ENCODE measurements at regions not wholly inside any gene's neighbourhood (a gene's known extent, or its start where the extent isn't known, plus 50 kb on each side); places are given as distances from the start of the nearest gene placed in this dataset.
A peak's percentile ranks its signal among the peaks of the same experiment; 100 is the strongest.

DNA sequence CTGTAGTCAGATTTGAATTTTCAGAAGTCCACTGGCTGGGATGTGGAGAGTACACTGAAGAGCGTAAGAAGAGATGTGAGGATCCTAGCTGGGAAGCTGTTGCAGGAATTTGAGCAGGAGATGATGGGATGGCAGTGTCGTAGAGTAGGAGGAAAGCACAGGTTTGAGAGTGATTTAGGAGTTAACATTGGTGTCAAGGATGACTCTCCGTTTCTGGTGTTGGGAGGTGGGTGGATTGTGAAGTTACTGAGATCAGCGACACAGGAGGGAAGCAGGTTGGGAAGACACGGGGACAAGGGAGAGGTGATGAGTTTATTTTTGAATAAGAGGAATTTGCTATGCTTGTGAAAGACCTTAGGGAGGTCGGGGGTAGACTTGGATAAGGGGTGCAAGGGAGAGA lies 434.2 kb upstream of the TPM1 start:
- DNase-seq (ENCODE audit: low read depth, low spot score): no peak
- in situ Hi-C loops (cut with HindIII; ENCODE audit: low pct_unique_long_range_greater_than_20kb, low sequenced_read_pairs): no loop called here

GRCh38 chr15:62610265-62610869 lies 432.2 kb upstream of the TPM1 start:
- in situ Hi-C loops (cut with HindIII; ENCODE audit: low pct_unique_long_range_greater_than_20kb, low sequenced_read_pairs): no loop called here
- DNase-seq (ENCODE audit: low read depth, low spot score): no peak

DNA sequence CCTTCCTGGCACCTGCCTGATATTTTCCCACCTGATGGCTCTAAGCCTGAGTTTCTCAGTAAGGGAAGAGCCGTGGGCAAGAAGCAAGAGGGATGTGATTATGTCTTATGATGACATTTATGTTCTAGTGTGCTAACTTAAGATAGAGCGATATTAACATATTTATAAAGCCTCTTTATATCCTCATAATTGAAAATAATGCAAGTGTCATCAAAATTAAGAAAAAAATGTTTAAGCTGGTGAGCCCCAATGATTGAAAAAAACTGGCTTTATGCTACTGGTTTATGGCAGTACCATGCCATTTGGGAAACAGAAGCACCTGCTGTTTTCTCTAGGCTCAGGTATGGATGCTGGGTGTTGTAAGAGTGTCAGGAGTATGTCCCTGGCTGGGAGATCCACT lies 431.5 kb upstream of the TPM1 start:
- in situ Hi-C loops (cut with HindIII; ENCODE audit: low pct_unique_long_range_greater_than_20kb, low sequenced_read_pairs): no loop called here
- no peak for DNase-seq (ENCODE audit: low read depth, low spot score)

DNA sequence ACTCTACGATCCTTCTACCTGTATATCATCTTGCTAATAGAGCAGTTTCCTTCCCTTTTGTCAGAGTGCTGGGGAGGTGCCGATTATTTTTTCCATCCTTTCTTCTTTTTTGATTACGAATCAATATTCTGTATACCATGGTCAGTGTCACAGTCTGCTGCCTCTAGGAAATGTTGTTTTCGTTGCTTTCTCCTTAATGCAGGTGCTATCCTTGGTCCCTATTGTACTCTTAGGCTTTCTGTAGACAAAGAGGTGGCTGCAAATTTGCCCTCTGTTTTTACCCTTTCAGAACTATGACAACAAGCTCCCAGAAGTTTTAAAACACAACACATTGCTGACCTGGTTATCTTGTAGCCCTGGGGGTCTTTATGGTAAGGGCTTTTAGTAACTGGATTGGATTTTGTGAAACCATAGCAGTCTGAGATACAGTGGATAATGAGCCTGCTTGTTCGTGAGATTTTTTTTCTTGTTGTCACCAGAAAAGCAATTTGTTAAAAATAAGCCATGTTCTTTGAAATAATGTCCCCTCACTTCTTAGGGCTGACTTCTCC lies 430.3 kb upstream of the TPM1 start:
- DNase-seq (ENCODE audit: low read depth, low spot score): no peak
- in situ Hi-C loops (cut with HindIII; ENCODE audit: low pct_unique_long_range_greater_than_20kb, low sequenced_read_pairs): no loop called here

- no peak for DNase-seq (ENCODE audit: low read depth, low spot score)
- in situ Hi-C loops (cut with HindIII; ENCODE audit: low pct_unique_long_range_greater_than_20kb, low sequenced_read_pairs): no loop called here
Observed at GRCh38 chr15:62612771-62613170, 429.8 kb upstream of the TPM1 start.

GRCh38 chr15:62616746-62617145 lies 425.8 kb upstream of the TPM1 start:
- in situ Hi-C loops (cut with HindIII; ENCODE audit: low pct_unique_long_range_greater_than_20kb, low sequenced_read_pairs): no loop called here
- no peak for DNase-seq (ENCODE audit: low read depth, low spot score)

GRCh38 chr15:62617741-62618140 lies 424.8 kb upstream of the TPM1 start:
- in situ Hi-C loops (cut with HindIII; ENCODE audit: low pct_unique_long_range_greater_than_20kb, low sequenced_read_pairs): no loop called here
- DNase-seq (ENCODE audit: low read depth, low spot score): no peak

DNA sequence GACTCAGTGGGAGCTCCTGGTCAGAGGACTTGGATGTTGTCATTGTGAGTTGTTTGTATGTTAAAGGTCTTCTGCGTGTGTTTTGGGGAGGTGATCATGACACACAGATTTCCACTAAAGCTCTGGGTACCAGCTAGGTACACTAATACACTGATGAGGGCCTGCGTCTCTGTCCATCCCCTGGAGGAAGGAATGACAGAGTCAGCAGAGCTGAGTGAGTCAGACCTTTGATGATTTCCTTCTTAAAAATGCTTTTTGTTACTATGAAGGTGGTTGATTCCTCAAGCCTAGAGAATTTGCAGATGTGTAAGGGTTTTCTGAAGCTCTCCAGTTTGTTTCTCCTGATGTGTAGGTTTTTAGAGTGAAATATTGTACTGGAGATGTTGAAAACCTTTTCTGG lies 424.1 kb upstream of the TPM1 start:
- DNase-seq (ENCODE audit: low read depth, low spot score): no peak
- in situ Hi-C loops (cut with HindIII; ENCODE audit: low pct_unique_long_range_greater_than_20kb, low sequenced_read_pairs): no loop called here

- in situ Hi-C loops (cut with HindIII; ENCODE audit: low pct_unique_long_range_greater_than_20kb, low sequenced_read_pairs): no loop called here
Observed at GRCh38 chr15:62618846-62619504, 423.6 kb upstream of the TPM1 start.

GRCh38 chr15:62619526-62619925 lies 423.0 kb upstream of the TPM1 start:
- in situ Hi-C loops (cut with HindIII; ENCODE audit: low pct_unique_long_range_greater_than_20kb, low sequenced_read_pairs): no loop called here
- DNase-seq (ENCODE audit: low read depth, low spot score): peak; percentile 48

More at GRCh38 chr15:62618846-62619504, 423.6 kb upstream of the TPM1 start:
- no peak for DNase-seq (ENCODE audit: low read depth, low spot score)

DNA sequence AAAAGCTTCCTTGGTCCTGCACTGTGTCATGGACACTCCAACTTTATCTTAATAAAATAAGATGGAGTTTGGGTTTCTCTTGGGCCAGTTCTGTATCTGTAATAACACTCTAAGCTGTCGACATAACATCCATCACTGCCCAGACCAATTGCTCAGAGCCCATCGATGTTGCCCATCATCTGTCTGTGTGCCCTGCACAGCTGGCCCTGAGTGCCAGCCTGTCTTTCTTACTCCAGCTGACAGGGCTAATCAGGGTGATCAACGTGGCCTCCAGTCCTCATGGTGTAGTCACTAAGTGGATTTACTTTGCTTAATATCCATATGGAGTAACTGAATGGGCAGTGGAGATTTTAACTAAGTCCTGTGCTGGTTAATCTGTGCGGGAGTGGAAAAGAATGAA lies 419.8 kb upstream of the TPM1 start:
- in situ Hi-C loops (cut with HindIII; ENCODE audit: low pct_unique_long_range_greater_than_20kb, low sequenced_read_pairs): no loop called here
- DNase-seq (ENCODE audit: low read depth, low spot score): no peak

GRCh38 chr15:62624547-62625378 lies 417.8 kb upstream of the TPM1 start:
- no peak for DNase-seq (ENCODE audit: low read depth, low spot score)
- in situ Hi-C loops (cut with HindIII; ENCODE audit: low pct_unique_long_range_greater_than_20kb, low sequenced_read_pairs): no loop called here

DNA sequence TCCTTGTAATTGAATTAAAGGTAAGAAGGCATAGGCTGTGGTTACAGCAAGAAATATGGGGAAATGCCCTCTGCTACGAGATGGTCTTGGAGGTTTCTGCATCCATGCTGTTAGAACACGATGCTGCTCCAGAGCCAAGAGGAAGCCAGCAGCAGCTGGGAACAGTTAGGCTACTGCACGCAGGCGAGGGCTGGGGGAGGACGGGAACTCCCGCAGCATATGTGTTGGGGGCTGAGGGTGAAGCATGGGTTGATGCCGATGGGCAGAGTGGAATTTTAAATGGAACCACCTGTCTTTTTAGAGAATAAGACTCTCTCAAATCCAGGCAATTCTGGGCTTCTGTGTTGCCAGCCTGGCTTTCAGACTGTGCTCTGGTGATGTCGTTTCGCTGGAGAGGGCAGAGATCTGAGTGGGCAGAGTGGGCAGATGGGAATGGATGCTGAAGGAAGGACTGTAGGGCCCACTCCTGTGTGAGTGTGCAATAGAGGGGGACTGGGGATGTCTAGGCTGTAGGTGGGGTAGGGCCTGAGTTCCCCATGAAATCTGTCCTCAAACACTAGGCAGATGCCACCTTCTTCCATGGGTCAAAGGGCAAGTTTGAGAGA lies 417.0 kb upstream of the TPM1 start:
- no peak for DNase-seq (ENCODE audit: low read depth, low spot score)
- in situ Hi-C loops (cut with HindIII; ENCODE audit: low pct_unique_long_range_greater_than_20kb, low sequenced_read_pairs): no loop called here

DNA sequence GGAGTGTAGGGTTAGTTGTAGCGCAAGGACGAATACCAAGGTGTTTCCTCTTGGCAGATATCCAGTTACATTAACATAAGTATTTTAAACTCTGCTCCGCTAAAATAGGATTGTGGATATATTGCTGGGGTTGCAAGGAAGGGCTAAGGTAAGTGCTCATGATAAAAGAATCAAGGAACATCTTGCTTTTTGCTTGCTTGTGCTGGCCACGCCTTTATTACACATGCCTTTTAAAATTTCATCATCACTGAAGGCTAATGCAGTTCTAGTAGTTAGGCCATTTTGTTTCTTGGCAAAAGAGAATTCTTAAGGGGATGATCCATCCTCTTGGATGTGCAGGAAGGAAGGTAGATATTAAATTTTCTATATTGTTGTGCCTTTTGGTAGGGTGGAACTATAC lies 415.6 kb upstream of the TPM1 start:
- DNase-seq (ENCODE audit: low read depth, low spot score): no peak
- in situ Hi-C loops (cut with HindIII; ENCODE audit: low pct_unique_long_range_greater_than_20kb, low sequenced_read_pairs): no loop called here

GRCh38 chr15:62631076-62631724 lies 411.3 kb upstream of the TPM1 start:
- in situ Hi-C loops (cut with HindIII; ENCODE audit: low pct_unique_long_range_greater_than_20kb, low sequenced_read_pairs): no loop called here
- no peak for DNase-seq (ENCODE audit: low read depth, low spot score)

GRCh38 chr15:62636823-62637573 lies 405.5 kb upstream of the TPM1 start:
- no peak for DNase-seq (ENCODE audit: low read depth, low spot score)
- in situ Hi-C loops (cut with HindIII; ENCODE audit: low pct_unique_long_range_greater_than_20kb, low sequenced_read_pairs): no loop called here

- no peak for DNase-seq (ENCODE audit: low read depth, low spot score)
- in situ Hi-C loops (cut with HindIII; ENCODE audit: low pct_unique_long_range_greater_than_20kb, low sequenced_read_pairs): no loop called here
Observed at GRCh38 chr15:62637574-62637897, 405.0 kb upstream of the TPM1 start.

All from SK-MEL-5 (cell line).